HFFc6 (cell line): ENCODE measurements at regions not wholly inside any gene's neighbourhood (a gene's known extent, or its start where the extent isn't known, plus 50 kb on each side); places are given as distances from the start of the nearest gene placed in this dataset.

Experiments
- DNase-seq: peaks from one replicate; pipeline ENCODE4 v3.0.0-alpha.2; 2018
- H3K27ac Mint-ChIP-seq: 2 replicates; pipeline ENCODE4 v1.8.0; 2020; ENCODE audit warnings: mild to moderate bottlenecking, mixed read lengths
- H3K27me3 Mint-ChIP-seq: 2 replicates; pipeline ENCODE4 v1.8.0; 2021; ENCODE audit warnings: mild to moderate bottlenecking, moderate library complexity, mixed read lengths; ENCODE audit not compliant: insufficient read depth
- H3K36me3 Mint-ChIP-seq: 2 replicates; pipeline ENCODE4 v1.8.0; 2021; ENCODE audit warnings: low read depth, mixed read lengths
- H3K4me1 Mint-ChIP-seq: 2 replicates; pipeline ENCODE4 v1.8.0; 2020; ENCODE audit warnings: low read depth, mixed read lengths
- H3K4me3 Mint-ChIP-seq: 2 replicates; pipeline ENCODE4 v1.8.0; 2020; ENCODE audit warnings: mild to moderate bottlenecking, moderate library complexity, mixed read lengths
- H3K9me3 Mint-ChIP-seq: 2 replicates; pipeline ENCODE4 v1.8.0; 2020; ENCODE audit warnings: mild to moderate bottlenecking, mixed read lengths
- TF ChIP-seq, protein P1 (sequence below): fragments of 200-600 bp; sonication (generic); IDR thresholded peaks from 2 replicates; pipeline ENCODE4 v1.5.0; 2021; ENCODE audit warnings: antibody characterized with exemption, mild to moderate bottlenecking

GRCh38 chr10:130998046-130998435 is 313.5 kb downstream of the TCERG1L start:
- no peak overlapping the region for H3K27ac Mint-ChIP-seq
- H3K27me3 Mint-ChIP-seq, result no peaks in the 10 kb centered on the region
- no peak overlapping the region for H3K4me3 Mint-ChIP-seq
- H3K4me1 Mint-ChIP-seq, result no peaks in the 10 kb centered on the region
- H3K36me3 Mint-ChIP-seq, result peaks cover 14% of the 10 kb centered on the region
- TF ChIP-seq, protein P1, sequence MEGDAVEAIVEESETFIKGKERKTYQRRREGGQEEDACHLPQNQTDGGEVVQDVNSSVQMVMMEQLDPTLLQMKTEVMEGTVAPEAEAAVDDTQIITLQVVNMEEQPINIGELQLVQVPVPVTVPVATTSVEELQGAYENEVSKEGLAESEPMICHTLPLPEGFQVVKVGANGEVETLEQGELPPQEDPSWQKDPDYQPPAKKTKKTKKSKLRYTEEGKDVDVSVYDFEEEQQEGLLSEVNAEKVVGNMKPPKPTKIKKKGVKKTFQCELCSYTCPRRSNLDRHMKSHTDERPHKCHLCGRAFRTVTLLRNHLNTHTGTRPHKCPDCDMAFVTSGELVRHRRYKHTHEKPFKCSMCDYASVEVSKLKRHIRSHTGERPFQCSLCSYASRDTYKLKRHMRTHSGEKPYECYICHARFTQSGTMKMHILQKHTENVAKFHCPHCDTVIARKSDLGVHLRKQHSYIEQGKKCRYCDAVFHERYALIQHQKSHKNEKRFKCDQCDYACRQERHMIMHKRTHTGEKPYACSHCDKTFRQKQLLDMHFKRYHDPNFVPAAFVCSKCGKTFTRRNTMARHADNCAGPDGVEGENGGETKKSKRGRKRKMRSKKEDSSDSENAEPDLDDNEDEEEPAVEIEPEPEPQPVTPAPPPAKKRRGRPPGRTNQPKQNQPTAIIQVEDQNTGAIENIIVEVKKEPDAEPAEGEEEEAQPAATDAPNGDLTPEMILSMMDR, result no peak
- no peak for DNase-seq
- peaks cover 63% of the 10 kb centered on the region for H3K9me3 Mint-ChIP-seq

DNA sequence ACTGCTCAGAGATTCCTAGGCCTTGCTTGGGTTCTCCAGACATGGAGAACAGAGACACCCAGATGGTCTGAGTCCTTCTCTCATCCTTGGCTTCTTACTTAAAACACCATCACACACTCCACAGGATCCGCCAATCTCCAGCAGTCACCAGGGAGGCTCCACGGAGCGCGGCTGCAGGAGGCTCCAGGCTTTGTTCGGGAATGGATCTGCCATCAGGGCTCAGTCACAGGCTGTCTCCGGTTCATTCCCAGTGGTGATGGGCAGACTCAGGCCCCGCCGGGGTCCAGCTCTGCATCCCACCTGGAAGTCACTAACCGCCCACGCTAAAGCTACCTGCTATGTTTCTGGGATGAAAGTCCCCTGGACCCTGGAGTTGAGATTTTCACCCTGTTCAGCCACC is 312.9 kb downstream of the TCERG1L start:
- peaks cover 62% of the 10 kb centered on the region for H3K9me3 Mint-ChIP-seq

DNA sequence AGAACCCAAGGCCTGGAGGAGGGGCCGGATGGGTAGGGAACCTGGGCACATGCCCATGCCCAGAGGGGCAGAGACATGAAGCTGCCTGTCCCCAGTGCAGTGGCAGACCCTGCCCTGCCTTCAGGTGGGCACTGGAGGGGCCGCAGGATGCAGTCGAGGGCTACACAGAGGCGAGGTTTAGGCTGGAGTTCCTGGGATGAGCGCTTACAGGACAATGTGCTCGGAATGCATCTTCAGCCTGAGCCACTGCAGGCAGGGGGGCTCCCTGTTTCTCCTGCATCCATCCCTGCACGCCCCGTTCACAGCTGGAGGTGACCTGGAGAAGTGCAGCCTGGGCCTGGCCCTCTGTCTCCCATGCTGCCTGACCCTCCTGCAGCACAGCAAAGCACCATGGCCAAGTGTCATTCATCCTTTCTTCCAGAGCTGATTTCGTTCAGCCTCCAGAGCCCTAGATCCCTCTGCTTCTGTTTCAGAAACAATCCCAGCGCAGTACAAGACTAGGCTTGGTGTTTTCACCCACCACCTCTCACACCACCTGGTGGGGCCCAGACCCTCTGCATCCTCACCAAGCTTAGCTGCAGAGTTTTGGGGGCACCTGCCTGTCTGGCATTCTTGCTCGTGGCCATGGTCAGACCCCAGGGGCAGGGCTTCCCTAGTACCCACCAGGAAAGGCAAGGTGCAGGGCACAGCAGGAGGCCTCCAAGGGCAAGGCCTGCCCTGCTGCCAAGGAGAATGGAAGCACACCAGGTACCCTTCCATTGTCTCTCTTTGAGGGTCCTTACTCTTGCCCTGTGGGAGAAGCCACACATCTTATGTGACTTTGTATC is 311.9 kb downstream of the TCERG1L start:
- peaks cover 56% of the 10 kb centered on the region for H3K9me3 Mint-ChIP-seq
- no peak overlapping the region for H3K27ac Mint-ChIP-seq
- no peaks in the 10 kb centered on the region for H3K27me3 Mint-ChIP-seq
- DNase-seq, result no peak
- no peak overlapping the region for H3K4me3 Mint-ChIP-seq
- peaks cover 14% of the 10 kb centered on the region for H3K36me3 Mint-ChIP-seq
- no peaks in the 10 kb centered on the region for H3K4me1 Mint-ChIP-seq
- TF ChIP-seq, protein P1, result no peak

More for the DNA sequence above, 312.9 kb downstream of the TCERG1L start:
- TF ChIP-seq, protein P1, result no peak
- Mint-ChIP-seq H3K27ac (no peak overlapping the region), H3K4me3 (no peak overlapping the region), H3K27me3 (no peaks in the 10 kb centered on the region), H3K36me3 (peaks cover 14% of the 10 kb centered on the region), H3K4me1 (no peaks in the 10 kb centered on the region)
- DNase-seq, result no peak

- no peak overlapping the region for H3K27ac Mint-ChIP-seq
- no peaks in the 10 kb centered on the region for H3K4me1 Mint-ChIP-seq
- H3K27me3 Mint-ChIP-seq, result no peaks in the 10 kb centered on the region
- TF ChIP-seq, protein P1, result no peak
- H3K4me3 Mint-ChIP-seq, result no peak overlapping the region
- no peak for DNase-seq
- H3K36me3 Mint-ChIP-seq, result peaks cover 14% of the 10 kb centered on the region
- H3K9me3 Mint-ChIP-seq, result peaks cover 50% of the 10 kb centered on the region
Observed at GRCh38 chr10:131000244-131000643, 311.3 kb downstream of the TCERG1L start.

- no peak overlapping the region for H3K27ac Mint-ChIP-seq
- H3K4me3 Mint-ChIP-seq, result no peak overlapping the region
- TF ChIP-seq, protein P1, result no peak
- H3K4me1 Mint-ChIP-seq, result no peaks in the 10 kb centered on the region
- peaks cover 45% of the 10 kb centered on the region for H3K9me3 Mint-ChIP-seq
- no peaks in the 10 kb centered on the region for H3K27me3 Mint-ChIP-seq
- DNase-seq, result no peak
- peaks cover 14% of the 10 kb centered on the region for H3K36me3 Mint-ChIP-seq
Observed at GRCh38 chr10:131000743-131001142, 310.8 kb downstream of the TCERG1L start.
